ENCODE measurements at regions not wholly inside any gene's neighbourhood (a gene's known extent, or its start where the extent isn't known, plus 50 kb on each side); places are given as distances from the start of the nearest gene placed in this dataset.

GRCh38 chr4:89364541-89364940 is 56.9 kb upstream of the GPRIN3 start:
- DNase-seq (ENCODE audit: low read depth in 2 of 2): no peak

- no peak for DNase-seq (ENCODE audit: low read depth in 2 of 2)
These were observed 56.2 kb upstream of the GPRIN3 start for GRCh38 chr4:89363786-89364185.

- no peak for DNase-seq (ENCODE audit: low read depth in 2 of 2)
These were observed 51.5 kb upstream of the GPRIN3 start for GRCh38 chr4:89358935-89359638.

- DNase-seq (ENCODE audit: low read depth in 2 of 2): no peak
These were observed 50.2 kb upstream of the GPRIN3 start for GRCh38 chr4:89357787-89358186.

Measured in stimulated activated CD4-positive, alpha-beta T cell treated with anti-CD3 and anti-CD28 coated beads, Interleukin-1b, Interleukin-23, amount 100 ng/mL, for 4 hours (primary cell).